GM08714 (cell line): ENCODE measurements at regions not wholly inside any gene's neighbourhood (a gene's known extent, or its start where the extent isn't known, plus 50 kb on each side); places are given as distances from the start of the nearest gene placed in this dataset.
"Not testable (repeated sequence)": the region's sequence is repeated elsewhere in the genome, so short reads cannot be mapped to it uniquely, and the experiment has no call there.

ENCODE experiments used
- H3K4me3 ChIP-seq: fragments of 200-500 bp; sonication (Bioruptor generic); 2 replicates; pipeline ENCODE4 v1.5.1; 2014; ENCODE audit warnings: mild to moderate bottlenecking, low read length, inconsistent platforms
- ZNF274 ChIP-seq: IDR thresholded peaks from 2 replicates; pipeline ENCODE4 v1.6.1; 2012; ENCODE audit warnings: mild to moderate bottlenecking, low read depth, low read length

DNA sequence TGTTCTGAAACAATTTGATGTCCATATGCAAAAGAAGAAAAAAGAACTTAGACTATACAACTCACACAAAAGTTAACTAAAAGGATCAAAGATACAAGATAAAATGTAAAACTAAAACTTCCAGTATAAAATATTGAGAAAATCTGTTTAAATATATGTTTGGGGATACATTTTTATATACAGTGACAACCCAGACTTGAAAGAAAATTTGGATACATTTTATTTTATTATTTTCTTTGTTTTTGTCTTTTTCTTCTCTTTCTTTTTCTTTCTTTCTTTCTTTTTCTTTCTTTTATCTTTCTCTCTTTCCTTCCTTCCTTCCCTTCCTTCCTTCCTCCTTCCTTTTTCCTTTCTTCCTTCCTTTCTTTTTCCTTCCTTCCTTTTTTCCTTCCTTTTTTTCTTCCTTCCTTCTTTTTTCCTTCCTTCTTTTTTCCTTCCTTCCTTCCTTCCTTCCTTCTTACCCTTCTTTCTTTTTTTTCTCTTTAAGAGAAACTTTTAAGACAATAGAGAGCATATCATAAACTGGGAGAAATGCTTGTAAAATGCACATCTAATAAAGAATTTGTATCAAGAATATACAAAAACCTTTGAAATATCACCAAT lies 954.5 kb upstream of the LRFN5 start:
- no peak overlapping the region for H3K4me3 ChIP-seq
- no peak for TF ChIP-seq ZNF274

DNA sequence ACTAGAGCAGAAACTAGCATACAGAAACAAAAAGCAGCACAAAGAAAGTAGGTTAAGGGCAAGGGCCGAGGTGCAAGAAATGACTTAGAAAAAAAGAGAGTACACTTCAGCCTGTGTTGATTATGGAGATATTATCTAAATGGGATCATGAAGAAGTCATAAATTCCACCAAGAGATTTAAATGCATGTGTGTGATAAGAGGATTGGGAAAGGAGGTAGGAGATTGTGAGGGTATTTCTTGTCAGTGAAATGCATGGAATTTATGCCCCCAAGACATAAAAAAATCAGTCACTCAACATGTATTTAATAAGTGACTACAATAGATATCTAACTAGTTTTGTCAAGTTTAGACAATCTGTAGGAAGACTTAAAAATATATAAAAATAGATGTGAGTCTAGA lies 976.2 kb upstream of the LRFN5 start:
- H3K4me3 ChIP-seq: no peak overlapping the region

DNA sequence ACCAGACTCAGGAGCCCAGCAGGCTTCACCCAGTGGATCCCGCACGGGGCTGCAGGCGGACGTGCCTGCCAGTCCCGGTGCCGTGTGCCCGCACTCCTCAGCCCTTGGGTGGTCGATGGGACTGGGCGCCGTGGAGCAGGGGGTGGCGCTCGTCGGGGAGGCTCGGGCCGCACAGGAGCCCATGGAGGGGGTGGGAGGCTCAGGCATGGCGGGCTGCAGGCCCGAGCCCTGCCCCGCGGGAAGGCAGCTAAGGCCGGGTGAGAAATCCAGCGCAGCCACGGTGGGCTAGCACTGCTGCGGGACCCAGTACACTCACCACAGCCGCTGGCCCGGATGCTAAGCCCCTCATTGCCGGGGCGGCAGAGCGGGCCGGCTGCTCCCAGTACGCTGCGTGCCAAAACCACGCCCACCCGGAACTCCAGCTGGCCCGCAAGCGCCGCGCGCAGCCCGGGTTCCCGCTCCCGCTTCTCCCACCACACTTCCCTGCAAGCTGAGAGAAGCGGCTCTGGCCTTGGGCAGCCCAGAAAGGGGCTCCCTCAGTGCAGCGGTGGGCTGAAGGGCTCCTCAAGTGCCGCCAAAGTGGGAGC lies 977.0 kb upstream of the LRFN5 start:
- H3K4me3 ChIP-seq: not testable (repeated sequence)

More for the DNA sequence above, 976.2 kb upstream of the LRFN5 start:
- no peak for TF ChIP-seq ZNF274

DNA sequence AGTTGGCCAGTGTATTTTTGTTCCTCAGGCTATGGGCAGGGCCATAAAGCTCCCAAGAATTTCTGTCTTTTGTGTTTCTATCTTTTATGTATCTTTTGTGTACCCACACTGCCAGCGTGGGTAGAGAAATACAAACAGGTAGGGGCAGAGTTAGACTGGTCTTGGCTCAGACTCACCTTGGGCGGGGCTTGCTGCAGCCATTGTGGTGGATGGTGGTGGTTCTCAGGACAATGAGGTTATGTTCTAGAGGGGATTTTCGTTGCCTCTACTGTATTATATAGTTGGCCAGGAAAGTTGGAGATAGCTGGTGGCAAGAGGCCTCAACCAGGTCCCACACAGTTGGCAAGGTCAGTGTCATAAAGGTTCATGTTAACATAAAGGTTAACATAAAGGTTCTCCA lies 977.5 kb upstream of the LRFN5 start:
- no peak for TF ChIP-seq ZNF274
- H3K4me3 ChIP-seq: no peak overlapping the region

DNA sequence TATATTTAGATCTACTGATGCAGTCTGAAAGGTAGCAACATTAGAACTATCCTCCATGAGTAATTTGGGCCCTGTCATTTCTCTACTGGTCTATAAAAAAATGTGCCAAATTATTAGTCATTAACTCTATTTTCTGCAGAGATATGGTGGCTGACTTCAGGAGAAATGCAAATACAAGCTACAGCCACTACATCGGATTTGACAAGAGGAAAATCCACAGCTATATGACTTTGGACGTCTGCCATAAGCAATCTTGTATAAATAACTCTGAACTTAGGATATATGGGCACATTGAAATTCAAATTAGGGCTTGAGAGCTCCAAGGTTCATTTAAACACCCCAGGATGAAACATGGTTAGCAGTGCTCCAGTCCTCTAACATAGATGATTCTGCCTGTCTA lies 983.0 kb upstream of the LRFN5 start:
- H3K4me3 ChIP-seq: no peak overlapping the region
- TF ChIP-seq ZNF274: no peak

DNA sequence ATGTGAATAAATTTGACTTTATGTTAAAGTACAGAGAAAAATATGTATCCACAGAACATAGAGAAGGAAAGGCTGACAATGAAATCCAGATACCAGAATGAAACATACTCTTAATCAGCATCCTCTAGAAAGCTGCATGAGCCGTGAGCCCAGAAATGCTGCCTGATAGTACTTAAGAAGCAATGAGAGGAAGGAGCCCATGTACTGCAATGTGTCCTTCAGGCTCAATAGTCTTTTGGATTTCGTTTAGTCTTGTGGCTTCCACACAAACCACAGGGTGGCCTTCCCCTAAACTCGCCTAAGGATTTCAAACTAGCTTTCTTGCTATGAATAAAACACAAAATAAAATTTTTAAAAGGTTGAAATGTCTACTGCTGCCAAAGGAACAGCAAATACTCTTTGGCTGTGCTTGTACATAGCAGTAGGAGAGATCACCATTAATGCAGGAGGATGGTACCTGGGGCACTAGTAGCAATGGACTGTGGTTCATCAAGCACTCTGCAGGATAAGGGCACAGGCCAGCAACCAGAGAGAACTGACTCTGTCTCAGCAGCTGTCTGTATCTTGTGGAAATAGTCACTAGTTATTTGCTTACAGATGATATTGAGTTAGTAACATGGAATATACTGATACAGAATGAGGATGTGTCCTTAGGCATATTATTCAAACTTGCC lies 988.3 kb upstream of the LRFN5 start:
- TF ChIP-seq ZNF274: no peak
- no peak overlapping the region for H3K4me3 ChIP-seq

DNA sequence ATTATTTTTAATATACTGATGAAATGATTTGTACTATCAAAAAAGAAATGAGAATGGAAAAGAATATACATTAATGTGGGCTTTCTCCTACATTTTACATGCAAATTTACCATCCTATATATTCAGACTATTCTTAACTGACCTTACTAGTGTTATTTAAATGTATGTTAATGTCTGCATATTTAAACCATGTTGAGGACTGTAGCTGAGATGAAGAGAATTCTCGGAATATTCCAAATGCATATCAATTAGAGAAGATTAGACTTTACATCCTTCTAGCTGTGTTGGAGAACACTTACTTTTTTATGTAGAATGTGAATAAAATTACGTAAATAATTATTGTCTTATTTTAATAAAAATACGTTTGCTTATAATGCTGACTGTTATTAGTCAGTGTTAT lies 990.1 kb upstream of the LRFN5 start:
- no peak overlapping the region for H3K4me3 ChIP-seq
- TF ChIP-seq ZNF274: no peak

DNA sequence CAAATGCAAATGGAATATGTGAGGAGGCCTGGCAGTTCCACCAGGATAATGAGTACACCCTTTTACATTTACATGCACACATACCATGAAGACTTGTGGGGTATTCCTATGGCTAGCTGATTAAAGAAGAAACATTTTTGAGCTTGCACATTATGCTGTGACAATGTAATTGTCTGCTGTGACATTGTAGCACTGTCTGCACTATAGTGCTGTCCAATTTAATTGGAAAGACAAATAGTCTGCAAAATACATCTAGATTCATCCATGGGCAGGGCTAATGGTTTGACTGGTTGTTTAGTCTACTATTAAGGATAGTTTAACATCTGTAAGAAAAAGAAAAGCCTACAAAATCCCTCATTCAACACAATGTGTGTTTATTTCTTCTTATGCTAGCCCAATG lies 1005.6 kb upstream of the LRFN5 start:
- no peak for TF ChIP-seq ZNF274
- H3K4me3 ChIP-seq: no peak overlapping the region

DNA sequence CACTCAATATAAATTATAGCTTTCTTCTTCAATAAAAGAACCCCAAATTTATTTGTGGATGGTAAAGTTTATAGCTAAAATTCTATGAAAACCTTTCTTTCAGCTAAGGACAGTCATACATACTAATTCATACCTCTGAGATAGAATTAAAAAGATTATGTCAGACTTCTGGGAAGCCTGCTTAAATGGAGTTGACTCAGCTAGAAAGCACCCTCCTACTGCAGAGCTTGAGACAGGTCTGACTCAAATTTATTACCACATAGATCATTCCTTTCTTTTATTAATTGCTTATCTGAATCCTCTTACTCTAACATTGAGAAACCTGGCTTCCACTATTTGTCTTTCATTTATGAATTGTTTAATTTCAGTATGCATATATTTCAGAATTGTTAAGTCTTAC lies 1007.0 kb upstream of the LRFN5 start:
- no peak overlapping the region for H3K4me3 ChIP-seq
- no peak for TF ChIP-seq ZNF274

DNA sequence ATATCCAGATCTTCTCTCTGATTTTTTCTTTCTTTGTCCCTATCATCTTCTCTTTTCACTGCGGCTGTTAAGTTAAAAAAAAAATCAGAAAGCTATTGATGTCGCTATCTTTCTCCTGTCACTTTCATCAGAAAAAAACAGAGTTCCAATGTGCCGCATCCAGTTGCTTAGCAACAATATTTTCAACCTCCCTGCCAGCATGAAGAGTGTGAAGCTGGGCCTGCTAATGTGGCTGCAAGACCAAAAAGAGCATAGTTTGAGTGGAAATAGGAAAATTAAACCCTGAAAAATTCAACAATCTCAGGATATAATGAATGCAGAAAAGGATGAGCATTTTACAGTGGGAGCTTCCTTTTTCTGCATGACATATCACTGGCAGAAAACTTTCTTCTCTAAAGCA lies 1025.4 kb upstream of the LRFN5 start:
- no peak overlapping the region for H3K4me3 ChIP-seq
- TF ChIP-seq ZNF274: no peak

DNA sequence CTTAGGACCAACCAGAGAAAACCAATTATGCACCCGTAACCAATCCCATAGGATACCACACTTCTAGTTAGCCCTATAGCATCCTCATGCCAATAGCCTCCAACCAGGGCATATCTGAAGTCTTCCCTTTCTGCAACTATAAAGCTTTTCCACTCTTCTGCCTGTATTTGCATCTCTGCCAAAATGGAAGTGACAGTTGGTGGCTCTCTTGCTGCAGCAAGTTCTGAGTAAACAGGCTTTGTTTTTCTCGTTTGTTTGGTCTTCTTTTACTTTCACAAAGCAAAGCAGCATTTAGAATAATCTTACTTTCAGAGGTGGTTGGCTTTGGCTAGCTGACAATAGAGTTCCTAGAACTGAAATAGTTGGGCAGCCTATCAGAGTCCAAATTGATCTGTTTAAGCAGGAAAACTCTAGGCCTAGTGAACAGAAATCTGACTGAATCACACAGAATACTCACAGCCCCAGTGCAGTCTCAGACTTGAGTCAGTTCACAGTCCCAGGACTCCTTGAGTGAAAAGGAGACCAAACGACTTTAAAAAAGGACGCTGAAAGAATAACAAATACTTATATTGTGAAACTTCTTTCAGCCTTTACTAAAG lies 1029.7 kb upstream of the LRFN5 start:
- TF ChIP-seq ZNF274: no peak
- no peak overlapping the region for H3K4me3 ChIP-seq

DNA sequence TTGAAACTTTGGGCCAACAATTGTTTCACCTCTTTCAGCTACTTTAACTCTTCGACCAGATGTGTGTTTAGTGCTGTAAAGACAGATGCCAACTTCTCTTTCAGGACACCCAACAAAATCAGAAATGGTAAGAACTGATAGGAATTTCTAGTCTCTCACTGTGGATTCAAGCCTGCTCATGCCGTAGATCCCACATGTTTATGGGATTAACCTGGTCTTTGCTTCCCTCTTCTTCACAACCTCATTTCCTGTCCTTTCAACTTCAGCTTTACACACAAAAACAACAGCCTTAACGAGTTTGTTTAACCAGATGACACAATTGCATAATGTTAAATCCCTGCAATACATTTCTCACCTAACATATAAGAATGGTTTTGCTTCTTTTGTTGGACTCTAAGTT lies 1031.9 kb upstream of the LRFN5 start:
- TF ChIP-seq ZNF274: no peak

DNA sequence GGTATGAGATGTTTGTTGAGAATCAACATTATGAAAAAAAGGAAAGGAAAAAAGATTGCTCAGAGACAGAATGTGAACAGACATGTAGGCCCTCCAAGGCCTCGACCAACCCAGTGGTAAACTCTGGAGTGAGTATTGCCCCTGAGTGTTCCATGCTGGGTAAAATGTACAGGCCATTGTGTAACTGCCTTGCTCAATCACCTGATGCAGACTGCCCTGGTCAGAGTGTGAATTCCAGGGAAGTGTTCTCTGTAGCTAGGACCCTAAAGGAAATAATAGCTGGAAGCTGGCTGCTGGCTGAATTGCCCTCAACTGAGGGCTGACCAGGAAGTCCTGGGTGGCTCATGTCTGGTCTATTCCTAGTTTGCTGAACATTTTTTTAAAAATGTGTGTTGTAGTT lies 1081.4 kb upstream of the LRFN5 start:
- no peak for TF ChIP-seq ZNF274
- no peak overlapping the region for H3K4me3 ChIP-seq

More for the DNA sequence above, 1031.9 kb upstream of the LRFN5 start:
- no peak overlapping the region for H3K4me3 ChIP-seq

DNA sequence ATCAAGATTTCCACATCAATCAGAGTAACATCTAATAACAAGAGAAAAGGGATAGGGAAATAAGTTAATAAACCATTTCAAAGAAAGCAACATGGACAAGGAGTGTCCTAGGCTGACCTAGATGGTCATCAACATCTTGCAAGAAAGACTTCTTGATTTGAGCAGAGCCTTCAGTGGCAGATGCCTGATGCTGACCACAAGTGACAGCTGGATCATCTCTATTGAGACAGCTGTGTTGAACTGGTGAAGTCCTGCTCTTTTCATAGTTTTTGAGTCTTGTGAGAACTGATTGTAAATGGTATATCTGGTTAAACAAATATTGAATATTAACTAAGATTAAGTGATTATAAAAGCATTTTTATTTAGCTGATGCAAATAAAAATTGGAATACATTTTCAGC lies 1083.6 kb upstream of the LRFN5 start:
- H3K4me3 ChIP-seq: no peak overlapping the region
- no peak for TF ChIP-seq ZNF274

DNA sequence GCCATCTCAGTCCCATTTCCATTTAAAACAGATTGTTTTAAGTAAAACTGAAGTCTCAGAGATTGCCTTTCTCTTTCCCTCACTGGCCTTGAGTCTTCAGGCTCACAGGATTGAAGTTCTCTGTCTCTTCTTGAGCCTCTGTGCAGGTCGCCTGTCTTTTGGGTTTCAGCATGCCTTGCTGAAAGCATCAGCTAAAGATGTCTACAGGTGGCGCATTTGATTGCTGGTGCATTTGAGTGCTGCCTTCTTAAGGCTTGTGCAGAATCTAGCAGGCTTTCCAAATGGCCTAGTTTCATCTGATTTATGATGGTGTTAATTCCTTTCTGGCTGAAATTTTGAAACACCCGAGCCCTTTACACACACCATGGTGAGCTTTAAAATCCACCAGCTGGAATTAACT lies 1062.2 kb upstream of the FBXO33 start:
- no peak overlapping the region for H3K4me3 ChIP-seq
- TF ChIP-seq ZNF274: no peak
